ENCODE measurements at regions not wholly inside any gene's neighbourhood (a gene's known extent, or its start where the extent isn't known, plus 50 kb on each side); places are given as distances from the start of the nearest gene placed in this dataset.
"Not testable (repeated sequence)": the region's sequence is repeated elsewhere in the genome, so short reads cannot be mapped to it uniquely, and the experiment has no call there.

- DNase-seq (ENCODE audit: low read depth) = no peak
These were observed 141.5 kb downstream of the GABRG2 start for GRCh38 chr5:162209005-162209605.

DNA sequence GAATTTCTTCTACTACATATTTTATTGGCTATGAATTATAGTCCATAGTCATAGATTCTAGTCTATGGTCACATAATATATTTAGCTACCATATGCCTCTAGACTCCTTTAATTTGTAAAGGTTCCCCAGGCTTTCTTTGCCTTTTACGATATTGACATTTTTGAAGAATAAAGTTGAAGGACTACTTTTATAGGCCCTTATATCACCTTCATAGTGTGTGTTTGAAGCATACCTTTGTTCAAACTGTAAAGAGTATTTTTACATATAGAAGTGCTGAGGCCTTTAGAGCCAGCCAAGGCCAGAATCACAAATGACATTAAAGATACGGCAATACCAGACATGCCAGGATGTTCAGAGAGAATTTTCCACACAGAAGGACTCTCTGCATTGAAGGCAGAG, 147.0 kb downstream of the GABRG2 start:
- no peak for DNase-seq (ENCODE audit: low read depth)

DNA sequence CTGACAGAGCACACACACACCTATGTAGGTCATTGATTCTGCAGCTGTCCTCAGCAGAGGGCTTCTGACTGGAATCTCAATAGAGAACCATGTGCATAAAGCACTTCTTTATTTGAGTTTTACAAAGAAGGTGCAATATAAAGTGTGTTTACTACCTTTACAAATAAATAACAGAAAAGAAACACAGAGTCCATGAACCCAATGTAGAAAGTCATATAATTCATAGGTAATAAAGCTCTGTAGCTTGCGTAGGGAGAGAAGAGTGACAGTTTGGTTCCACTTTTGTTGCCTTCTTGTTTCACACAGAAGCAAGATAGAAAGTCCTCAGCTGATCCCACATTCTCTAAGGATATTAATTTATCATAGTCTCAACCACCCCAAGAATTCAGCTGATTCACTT, 149.5 kb downstream of the GABRG2 start:
- DNase-seq (ENCODE audit: low read depth) = no peak

- no peak for DNase-seq (ENCODE audit: low read depth)
These were observed 154.3 kb downstream of the GABRG2 start for GRCh38 chr5:162221910-162222309.

DNA sequence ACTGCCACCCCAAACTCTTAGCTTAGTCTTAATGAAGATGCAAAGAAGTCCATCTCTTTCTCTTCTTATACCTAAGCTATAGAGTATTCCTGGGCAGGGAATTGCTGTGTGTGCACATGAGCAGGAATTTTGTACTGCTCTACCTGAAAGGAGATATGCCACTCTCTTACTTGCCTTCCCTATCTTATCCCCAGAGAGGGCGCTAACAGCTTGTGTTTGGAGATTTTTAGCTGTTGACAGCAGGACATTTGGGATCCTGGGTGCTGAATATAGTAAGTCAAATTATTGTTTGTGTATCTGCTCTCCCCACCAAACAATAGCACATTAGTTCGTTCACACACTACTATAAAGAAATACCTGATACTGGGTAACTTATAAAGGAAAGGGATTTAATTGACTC, 159.5 kb downstream of the GABRG2 start:
- no peak for DNase-seq (ENCODE audit: low read depth)

DNA sequence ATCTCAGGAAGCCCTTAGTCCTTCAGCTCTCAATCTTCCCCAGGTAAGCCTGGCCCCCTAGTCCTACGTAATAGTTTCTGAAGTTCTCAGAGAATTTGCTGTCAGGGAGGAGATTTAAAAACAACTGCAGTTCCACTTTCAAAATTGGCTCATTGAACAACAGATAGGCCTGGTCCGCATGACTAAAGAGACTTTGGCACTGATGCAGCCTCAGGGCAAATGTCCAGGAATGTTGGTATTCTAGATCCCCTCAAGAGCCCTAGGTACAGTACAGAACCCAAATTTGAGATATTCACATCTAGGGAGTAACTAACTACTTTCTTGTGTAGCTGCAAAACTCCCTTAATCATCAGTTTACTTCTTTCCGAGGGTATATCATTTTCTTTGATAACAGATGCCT, 162.8 kb downstream of the GABRG2 start:
- no peak for DNase-seq (ENCODE audit: low read depth)

- no peak for DNase-seq (ENCODE audit: low read depth)
These were observed 163.9 kb downstream of the GABRG2 start for GRCh38 chr5:162231522-162231921.

DNA sequence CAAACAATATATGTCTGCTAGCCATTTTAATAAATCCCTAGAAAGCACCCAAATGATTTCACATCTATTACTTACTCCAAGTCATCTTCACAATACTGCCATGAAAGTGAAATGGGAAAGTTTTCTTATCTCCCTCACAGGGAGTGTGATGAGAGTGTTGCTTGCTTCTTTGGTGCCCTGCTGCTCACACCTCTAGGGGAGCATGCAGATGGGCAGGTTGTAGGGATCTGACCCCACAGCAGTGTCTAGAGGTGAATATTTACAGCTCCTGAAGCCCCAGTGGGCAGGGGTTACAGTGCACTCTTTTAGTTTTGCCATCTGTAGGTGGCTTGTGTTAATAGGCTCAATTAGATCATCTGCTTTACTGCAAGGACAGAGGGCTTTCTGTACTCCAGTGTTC, 173.2 kb downstream of the GABRG2 start:
- no peak for DNase-seq (ENCODE audit: low read depth)

DNA sequence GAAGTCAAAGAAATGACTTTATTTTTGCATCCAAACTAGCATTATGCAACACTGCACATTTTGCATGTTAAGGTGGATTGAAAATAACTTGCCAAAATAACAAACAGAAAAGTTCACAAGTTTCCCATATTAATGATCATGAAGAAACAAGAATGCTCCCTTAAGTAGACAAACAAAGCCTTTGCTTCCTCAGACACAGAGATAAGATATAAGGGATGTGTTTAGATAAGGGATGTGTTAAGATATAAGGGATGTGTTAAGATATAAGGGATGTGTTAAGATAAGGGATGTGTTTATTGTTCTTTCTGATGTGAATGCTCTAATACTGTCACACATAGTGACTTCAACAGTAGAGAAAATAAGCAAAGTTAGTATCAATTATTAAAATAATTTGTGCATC, 174.8 kb downstream of the GABRG2 start:
- DNase-seq (ENCODE audit: low read depth) = no peak

DNA sequence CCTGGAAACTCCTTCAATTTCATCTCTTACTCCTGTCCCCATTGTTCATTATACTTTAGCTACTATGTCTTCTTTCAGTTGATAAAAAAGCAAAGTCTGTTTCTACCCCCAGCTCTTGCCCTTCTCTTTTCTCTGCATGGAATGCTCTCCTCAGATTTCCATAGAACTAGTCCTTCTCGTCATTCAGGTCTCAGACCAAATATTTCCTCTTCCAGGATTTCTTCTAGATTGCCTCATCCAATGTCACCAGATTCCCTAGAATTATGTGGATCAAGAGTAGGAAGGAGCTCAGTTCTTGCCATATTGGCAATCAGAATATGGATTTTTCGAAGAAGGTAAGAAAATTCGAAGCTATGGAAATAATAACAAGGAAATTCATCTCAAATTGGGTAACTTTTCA, 176.1 kb downstream of the GABRG2 start:
- no peak for DNase-seq (ENCODE audit: low read depth)

GRCh38 chr5:162248107-162248713, 180.6 kb downstream of the GABRG2 start:
- no peak for DNase-seq (ENCODE audit: low read depth)

GRCh38 chr5:162256711-162257110, 189.1 kb downstream of the GABRG2 start:
- no peak for DNase-seq (ENCODE audit: low read depth)

GRCh38 chr5:162268694-162269481, 201.3 kb downstream of the GABRG2 start:
- DNase-seq (ENCODE audit: low read depth) = no peak

GRCh38 chr5:162272417-162272816, 204.8 kb downstream of the GABRG2 start:
- DNase-seq (ENCODE audit: low read depth) = no peak

GRCh38 chr5:162274679-162275078, 207.1 kb downstream of the GABRG2 start:
- DNase-seq (ENCODE audit: low read depth) = no peak

DNA sequence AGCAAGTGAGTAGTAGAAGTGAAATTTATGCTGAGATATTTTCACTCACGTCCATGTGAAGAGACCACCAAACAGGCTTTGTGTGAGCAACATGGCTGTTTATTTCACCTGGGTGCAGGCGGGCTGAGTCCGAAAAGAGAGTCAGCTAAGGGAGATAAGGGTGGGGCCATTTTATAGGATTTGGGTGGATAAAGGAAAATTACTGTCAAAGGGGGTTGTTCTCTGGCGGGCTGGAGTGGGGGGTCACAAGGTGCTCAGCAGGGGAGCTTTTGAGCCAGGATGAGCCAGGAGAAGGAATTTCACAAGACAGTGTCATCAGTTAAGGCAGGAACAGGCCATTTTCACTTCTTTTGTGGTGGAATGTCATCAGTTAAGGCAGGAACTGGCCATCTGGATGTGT, 207.8 kb downstream of the GABRG2 start:
- DNase-seq (ENCODE audit: low read depth) = not testable (repeated sequence)

GRCh38 chr5:162282191-162282590, 214.6 kb downstream of the GABRG2 start:
- no peak for DNase-seq (ENCODE audit: low read depth)

GRCh38 chr5:162283609-162284008, 216.0 kb downstream of the GABRG2 start:
- DNase-seq (ENCODE audit: low read depth) = no peak

DNA sequence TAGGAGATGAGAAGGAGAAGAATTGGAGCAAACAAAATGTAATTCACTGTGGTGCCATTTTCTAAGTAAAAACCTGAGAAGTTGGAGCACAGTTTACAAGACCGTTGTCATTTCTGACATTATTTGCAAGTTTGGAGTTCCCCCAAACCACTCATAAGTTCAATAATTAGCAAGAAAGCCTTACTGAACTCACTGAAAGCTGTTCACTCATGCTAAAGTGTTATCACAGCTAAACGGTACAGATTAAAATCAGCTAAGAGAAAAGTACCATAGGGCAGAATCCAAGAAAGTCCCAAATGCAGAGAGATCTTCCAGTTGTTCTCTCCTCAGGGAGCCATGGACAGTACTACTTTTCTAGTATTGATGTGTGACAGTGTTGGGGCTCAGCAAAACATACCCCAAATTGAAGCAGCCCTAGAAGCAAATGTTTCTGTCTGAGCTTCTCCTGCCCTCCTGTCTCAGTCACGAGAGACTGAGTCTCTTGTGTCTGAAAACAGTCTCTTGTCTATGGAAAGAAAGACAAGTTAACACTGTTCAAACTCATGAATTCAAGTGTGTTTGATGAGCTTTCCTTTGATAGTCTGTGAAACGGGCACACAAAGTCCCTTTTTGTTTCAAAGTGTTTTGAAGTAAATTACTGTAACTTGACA, 221.2 kb downstream of the GABRG2 start:
- no peak for DNase-seq (ENCODE audit: low read depth)

GRCh38 chr5:162289489-162289888, 221.9 kb downstream of the GABRG2 start:
- no peak for DNase-seq (ENCODE audit: low read depth)

DNA sequence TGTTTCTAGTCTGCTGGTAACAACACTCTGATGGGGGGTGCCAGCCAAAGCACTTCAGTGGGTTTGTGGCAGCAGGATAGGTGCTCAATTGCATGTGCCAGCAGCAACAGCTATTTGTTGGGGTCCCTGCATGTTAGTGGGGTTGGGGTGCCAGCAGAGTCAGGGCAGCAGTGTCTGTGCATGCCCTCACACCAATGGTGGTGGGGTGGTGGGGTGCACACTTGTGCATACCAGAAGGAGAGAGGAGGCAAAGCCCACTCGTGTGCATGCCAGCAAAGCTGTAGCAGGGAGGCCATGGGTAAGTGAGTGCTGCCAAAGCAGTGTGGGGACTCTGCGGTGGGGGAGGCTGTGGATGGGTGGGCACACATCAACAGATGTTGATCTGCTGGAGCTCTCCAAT, 232.2 kb downstream of the GABRG2 start:
- DNase-seq (ENCODE audit: low read depth) = no peak

DNA sequence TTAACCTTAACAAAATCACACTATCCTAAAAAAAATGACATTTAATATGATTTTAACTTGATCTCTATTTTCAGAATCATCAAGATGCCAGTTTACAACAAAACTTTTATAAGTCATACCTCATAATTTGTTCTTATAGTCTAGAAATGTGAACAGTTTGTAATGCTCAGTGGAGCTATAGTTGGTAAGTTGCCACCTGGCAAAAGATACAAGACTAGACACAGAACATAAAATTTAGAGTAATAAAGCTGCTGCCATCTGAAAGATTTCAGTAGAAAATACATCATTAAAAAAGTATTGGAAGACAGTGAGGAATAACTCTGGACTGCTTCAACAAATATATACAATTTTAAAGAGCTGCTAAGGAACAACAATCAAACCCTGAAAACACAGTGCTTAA, 233.8 kb downstream of the GABRG2 start:
- no peak for DNase-seq (ENCODE audit: low read depth)

- DNase-seq (ENCODE audit: low read depth) = no peak
These were observed 255.9 kb downstream of the GABRG2 start for GRCh38 chr5:162323466-162323865.

Measured in activated gamma-delta T cell treated with anti-CD3 and anti-CD28 coated beads, Interleukin-2, amount 50 U/mL, for 16 hours (primary cell).